HEK293T (cell line): ENCODE measurements at regions not wholly inside any gene's neighbourhood (a gene's known extent, or its start where the extent isn't known, plus 50 kb on each side); places are given as distances from the start of the nearest gene placed in this dataset.

ENCODE experiments used
- ARNT ChIP-seq: fragments of 450-650 bp; IDR thresholded peaks from 2 replicates; pipeline ENCODE4 v1.6.1; 2017; ENCODE audit warnings: mild to moderate bottlenecking
- BHLHE40 ChIP-seq: fragments of 450-650 bp; IDR thresholded peaks from 2 replicates; pipeline ENCODE4 v1.6.1; 2016; ENCODE audit warnings: mild to moderate bottlenecking, moderate library complexity, borderline replicate concordance
- FOXM1 ChIP-seq: fragments of 450-650 bp; IDR thresholded peaks from 2 replicates; pipeline ENCODE4 v1.6.1; 2017; ENCODE audit warnings: mild to moderate bottlenecking, borderline replicate concordance
- HDGF ChIP-seq: fragments of 450-650 bp; IDR thresholded peaks from 2 replicates; pipeline ENCODE4 v1.6.1; 2017; ENCODE audit warnings: antibody characterized with exemption, borderline replicate concordance
- SP1 ChIP-seq: fragments of 450-650 bp; IDR thresholded peaks from 2 replicates; pipeline ENCODE4 v1.6.1; 2017
- SUZ12 ChIP-seq: fragments of 450-650 bp; IDR thresholded peaks from 2 replicates; pipeline ENCODE4 v1.6.1; 2016; ENCODE audit warnings: mild to moderate bottlenecking
- ZNF384 ChIP-seq: fragments of 450-650 bp; IDR thresholded peaks from 2 replicates; pipeline ENCODE4 v1.6.1; 2016

DNA sequence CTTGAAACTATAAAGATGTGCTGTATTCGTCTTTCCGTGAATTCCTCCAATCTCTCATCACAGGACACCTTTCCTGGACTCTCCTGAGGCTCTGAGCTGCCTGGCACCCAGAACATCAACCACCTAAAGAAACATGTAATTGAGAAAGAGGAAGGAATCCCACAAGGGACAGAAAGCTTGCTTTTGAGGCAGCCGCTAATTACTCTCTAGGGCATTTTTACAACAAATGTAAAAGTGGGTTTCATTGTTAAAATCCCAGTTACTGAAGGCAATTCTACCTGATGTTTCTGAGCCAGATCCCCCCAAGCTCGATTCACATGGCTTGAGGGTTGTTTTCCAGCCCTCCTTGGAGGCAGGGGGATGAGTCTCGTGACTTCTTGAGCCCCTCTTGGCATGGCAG, 238.5 kb upstream of the LHX5 start:
- no peak for TF ChIP-seq FOXM1
- TF ChIP-seq ZNF384: no peak
- no peak for TF ChIP-seq SP1
- TF ChIP-seq ARNT: no peak
- no peak for TF ChIP-seq BHLHE40
- no peak for TF ChIP-seq HDGF
- no peak for TF ChIP-seq SUZ12
